Loucy (cell line): ENCODE measurements at regions not wholly inside any gene's neighbourhood (a gene's known extent, or its start where the extent isn't known, plus 50 kb on each side); places are given as distances from the start of the nearest gene placed in this dataset.

Experiments used
- CTCF ChIP-seq: fragments of 200-600 bp; sonication (generic); conservative IDR thresholded peaks from 2 replicates; pipeline ENCODE4 v1.5.1; 2014; ENCODE audit warnings: mild to moderate bottlenecking, antibody characterized with exemption, low read length
- EZH2phosphoT487 ChIP-seq: fragments of 200-600 bp; IDR thresholded peaks from 2 replicates; pipeline ENCODE4 v1.6.1; 2018; ENCODE audit warnings: antibody characterized with exemption, mild to moderate bottlenecking, moderate library complexity, borderline replicate concordance

DNA sequence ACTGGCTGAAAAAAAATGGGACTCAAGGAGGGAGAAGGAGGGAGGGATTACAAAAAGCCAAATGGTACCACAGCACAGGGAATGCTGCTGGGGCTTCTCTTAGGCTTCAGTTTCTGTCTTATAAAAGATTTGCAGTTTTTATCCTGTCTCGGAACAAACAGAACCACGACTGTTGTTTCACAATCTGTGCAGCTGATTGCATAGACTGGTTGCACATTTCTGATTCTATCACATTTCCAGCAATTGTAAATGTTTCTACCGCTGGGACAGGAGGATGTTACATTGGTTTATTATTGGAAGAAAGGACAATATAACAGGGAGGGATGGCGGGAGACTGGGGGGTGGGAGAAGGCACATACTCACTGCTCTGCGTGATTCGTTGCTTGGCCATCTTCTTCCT, 73.5 kb upstream of the ARID1B start:
- TF ChIP-seq CTCF (no peak), EZH2phosphoT487 (no peak)
